GM18861 (cell line): ENCODE measurements at regions not wholly inside any gene's neighbourhood (a gene's known extent, or its start where the extent isn't known, plus 50 kb on each side); places are given as distances from the start of the nearest gene placed in this dataset.

Source experiments
- ATAC-seq: cut with Tn5 transposase; IDR thresholded peaks from one replicate; pipeline ENCODE4 v1.9.1; 2021; ENCODE audit not compliant: unreplicated experiment

- ATAC-seq = no peak
Measured at GRCh38 chr2:41958775-41959174, 89.0 kb upstream of the PKDCC start.

DNA sequence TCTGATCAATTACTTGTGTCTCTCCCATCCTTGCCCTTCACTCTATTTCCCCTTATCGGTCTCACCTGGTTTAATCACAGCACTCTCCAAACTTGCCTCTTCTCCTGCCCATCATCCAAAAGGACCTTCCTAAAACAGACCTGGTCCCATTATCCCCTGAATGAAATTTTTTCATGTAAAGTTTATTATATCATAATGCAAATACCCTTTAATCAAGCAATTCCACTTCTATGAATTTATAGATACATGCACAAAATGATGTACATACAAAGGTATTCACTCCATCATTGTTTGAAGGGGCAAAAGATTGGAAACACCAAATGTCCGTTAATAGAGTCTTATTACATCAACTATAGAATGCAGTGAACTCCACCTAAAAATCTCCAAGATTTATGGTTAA lies 88.1 kb upstream of the PKDCC start:
- ATAC-seq = no peak

- ATAC-seq = no peak
Measured at GRCh38 chr2:41962922-41963622, 84.7 kb upstream of the PKDCC start.

DNA sequence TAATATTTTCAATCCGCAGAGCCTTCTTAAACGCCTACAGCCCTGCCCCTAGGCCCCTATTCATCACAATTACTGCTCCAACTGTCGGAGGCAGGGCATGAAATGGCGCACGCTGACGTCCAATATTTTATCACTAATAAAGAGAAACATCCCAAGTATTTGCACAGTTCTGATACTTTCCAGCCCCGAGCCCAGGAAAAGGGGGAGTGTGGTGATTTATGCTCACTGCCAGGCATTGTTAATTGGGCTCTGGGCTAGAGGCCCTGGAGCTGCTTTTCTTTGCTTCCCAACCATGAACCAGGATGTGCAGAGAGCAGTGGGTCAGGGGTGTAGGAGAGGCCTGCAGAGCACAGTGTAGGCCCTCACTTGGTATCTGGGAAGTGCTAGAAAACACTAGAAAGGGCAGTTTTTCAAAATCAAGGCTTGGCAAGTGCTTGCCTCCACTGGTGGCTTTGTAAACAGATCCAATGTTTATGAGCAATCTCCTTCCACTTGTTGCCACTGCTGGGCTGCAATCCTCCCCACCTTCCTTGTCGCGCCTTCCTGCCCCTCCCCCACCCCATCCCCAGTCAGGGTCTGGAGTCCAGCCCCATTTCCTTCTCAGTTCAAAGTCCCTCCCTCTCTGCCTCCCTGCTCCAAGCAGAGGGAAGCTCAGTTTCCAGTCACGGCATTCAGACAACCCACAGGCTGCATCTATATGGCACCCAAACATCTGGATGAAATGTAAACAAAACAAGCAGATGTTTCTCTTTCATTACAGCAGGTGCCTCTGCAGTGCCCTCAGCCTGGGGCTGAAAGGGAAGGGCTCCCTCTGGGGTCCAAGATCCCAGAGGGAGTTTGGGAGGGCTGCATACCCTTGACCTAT lies 83.9 kb upstream of the PKDCC start:
- no peak for ATAC-seq

- ATAC-seq = no peak
Measured at GRCh38 chr2:41965173-41965908, 82.5 kb upstream of the PKDCC start.

GRCh38 chr2:41965909-41966295 lies 81.9 kb upstream of the PKDCC start:
- no peak for ATAC-seq

GRCh38 chr2:41966431-41966893 lies 81.4 kb upstream of the PKDCC start:
- ATAC-seq = no peak

- no peak for ATAC-seq
Measured at GRCh38 chr2:41966920-41967319, 80.9 kb upstream of the PKDCC start.

DNA sequence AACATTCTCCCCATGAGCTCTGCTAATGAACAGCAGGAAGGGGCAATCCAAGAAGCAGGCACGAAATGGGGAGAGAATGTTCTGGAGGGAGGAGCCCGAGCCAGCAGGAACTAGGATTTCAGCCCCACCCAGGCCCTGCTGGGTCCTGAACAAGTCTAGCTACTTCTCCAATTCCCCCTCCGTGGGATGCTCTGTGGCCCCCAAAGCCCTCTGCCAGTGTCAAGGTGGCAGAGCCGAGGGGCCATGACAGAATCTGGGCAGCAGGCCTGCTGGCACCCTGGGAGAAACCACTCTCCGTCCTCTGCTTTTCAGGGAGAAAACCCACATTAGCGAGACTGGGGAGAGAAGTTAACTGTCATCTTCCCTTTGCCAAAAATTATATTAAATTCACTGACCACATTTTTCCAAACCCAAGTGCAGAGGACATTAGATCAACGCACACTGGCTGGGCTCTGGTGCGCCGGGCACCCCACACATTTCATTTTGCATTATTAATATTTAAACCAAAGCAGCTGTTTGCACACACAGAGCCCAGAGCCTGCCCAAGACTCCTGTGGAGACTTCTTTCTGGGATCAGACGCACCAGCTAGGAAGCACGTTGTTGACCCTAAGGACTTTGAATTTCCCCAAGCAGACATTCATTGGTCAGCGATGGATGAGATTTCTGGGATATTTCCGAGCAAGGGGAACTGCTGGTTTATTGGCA lies 80.2 kb upstream of the PKDCC start:
- no peak for ATAC-seq

- ATAC-seq = no peak
Measured at GRCh38 chr2:41968182-41968578, 79.6 kb upstream of the PKDCC start.

DNA sequence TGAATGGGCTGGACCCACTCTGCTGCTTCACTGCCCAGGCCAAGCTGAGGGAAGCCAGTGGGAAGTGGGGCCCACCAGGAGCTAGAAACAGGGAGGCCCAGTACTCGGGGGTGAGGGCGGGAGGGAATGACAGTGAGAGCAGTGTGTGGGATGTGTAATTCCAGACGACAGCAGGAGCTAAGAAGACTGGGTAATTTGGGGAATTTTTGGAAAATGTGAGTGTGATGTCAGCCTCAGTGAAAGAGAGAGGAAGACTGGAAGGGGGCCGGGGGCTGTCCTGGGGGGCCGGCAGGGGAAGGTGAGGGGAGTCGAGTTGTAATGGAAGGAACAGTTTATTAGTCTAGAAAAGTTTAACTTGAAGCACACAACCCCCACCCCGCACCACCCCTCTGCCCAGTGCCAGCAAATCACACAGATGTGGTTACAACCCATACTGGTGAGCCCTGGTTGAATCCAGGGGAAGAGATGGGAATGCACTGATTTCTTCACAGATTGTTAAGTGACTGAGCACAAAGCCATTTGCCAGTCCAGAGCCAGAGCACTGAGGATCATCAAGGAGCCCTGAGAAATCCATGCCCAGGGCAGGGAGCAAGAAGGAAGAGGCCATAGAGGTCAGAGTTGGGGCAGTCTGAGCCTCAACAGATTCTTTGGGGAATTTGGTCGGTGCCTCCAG lies 76.7 kb upstream of the PKDCC start:
- ATAC-seq = no peak

DNA sequence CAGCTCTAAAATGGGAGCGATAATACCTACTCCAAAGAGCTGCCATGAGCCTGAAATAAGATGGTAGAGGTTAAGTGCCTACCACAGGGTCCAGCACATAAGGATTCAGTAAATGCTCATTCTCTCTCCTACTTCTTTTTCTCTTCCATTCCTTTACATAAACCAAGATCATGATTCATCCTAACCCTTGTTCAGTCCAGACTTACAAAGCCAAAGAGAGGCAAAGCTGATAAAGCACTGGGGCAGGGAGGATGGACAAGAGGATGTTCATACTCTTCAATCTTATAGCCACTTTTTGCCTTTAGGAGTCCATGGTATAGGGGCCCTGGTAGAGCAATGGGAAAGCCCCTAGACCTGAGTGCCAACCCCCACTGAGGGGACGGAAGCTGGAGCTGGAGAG lies 75.6 kb upstream of the PKDCC start:
- no peak for ATAC-seq

DNA sequence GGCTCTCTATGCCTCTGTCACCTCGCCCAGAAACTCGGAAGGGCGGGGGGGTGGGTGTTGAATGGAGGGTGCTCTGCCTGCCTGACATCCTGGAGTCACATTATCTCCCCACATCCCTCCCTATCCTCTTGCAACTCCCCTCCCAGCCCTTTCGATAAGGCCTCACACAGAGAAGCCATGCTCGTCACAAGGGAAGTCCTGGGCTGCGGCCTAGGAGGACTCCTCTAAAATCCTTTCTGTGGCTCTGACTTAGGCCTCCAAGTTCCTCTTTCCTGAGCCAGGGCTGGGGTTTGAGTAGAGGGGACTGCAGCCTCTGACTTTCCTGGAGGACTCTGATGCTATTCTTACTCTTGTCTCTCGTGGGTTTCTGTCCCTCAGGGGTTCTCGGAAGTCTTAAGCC lies 75.0 kb upstream of the PKDCC start:
- no peak for ATAC-seq

DNA sequence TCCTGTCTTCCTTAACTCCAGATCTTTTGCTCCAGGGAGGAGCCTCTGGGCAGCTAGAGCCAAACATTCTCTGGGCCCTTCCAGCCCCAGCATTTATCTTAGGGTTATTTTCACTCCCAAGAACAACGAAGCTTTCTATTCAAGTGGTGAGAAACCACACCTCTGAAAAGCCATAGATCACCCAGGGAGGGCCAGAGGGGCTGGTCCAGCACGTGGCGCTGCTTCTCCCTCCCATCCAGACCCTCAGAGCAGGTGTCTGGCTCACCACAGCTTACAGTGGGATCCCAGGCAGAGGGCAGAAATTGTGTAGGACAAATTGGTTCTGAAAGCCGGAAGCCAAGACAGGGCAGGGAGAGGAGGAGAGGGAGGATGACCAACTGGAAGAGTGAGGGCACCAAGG lies 74.0 kb upstream of the PKDCC start:
- no peak for ATAC-seq

DNA sequence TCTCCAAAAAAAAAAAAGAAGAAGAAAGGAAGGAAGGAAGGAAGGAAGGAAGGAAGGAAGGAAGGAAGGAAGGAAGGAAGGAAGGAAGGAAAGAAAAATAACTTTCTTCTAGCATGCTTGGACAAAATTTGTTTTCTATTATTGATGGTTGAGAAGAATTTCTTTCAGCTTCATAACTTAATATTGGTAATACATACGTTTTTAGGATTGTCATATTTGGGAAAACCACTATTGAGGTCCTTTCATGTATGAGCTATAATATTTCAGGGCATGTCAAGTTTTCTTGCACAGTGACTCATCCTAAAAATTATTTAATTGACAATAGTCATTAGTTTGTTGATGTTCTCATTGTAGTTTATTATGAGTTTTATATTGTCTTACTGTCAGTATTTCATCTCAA lies 66.4 kb upstream of the PKDCC start:
- no peak for ATAC-seq

DNA sequence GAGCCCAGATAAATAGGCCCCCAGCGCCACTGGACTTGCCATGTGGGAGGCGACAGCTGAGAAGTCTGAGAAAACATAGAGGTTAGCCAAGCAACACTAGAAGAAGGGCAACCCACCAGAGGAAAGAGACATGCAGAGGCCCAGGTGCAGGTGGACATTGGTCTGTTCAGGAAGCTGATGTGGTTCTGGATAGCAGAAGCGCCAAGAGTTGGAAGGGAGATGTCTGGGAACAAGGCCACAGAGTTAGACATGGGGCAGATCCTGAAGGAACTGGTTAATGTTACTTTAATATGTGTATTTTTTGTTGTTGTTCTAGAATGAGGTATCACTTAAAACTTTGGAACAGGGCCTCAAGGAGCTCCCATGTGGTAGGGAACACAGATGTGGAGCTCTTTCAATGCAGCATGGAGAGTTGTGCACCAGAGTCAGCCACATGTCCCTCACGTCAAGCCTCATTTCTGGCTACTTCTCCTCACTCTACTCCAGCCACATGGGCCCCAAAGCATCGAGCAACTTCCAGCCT lies 62.2 kb upstream of the PKDCC start:
- no peak for ATAC-seq

DNA sequence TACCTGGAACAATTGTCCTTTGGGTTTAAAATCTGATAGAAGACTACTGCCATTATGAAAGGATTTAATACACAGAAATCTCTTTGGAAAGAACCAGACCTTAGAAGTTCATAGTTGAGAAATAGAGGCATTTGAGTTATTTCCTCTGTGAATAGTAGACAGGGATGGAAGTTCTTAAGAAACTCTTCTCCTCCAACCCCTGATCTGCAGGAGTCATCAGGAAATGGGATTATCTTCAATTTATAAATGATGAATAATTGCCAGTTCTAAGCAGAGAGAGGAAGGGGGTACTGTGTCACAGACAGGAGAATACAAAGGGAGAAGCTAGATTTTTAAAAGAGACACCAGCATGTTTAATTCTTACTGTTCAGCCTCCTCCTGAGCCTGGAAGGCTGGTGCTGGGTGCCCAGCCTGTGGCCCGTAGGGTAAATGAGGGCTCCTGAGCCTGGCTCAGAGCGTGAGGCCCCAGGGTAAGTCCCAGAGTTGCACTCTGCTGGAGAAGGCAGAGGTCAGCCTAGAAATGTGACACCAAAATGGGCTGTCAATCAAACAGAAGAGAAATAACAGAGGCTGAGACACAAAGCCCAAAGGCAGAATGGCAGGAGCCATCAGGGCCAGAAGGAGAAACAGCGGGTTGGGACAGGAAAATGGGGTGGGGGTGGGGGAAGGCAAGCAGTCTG lies 58.2 kb upstream of the PKDCC start:
- no peak for ATAC-seq

DNA sequence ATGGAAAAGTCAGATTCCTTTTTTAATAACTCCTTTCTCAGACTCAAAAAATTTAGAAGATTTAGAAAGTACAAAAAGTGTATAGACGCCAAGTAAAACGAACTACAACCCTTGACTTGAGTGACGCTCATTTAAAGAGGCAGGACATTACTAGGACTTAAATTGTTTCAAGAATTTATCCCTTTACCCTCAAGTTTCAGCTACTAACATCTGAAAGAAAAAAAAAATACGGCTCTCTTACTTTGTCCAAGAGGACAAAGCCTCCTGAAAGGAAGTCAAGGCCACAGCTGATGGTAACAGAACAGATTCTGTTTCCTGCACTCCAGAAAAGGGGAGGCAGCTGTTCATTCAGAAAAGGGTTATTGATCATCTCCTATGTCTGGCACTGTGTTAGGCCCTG lies 57.6 kb upstream of the PKDCC start:
- ATAC-seq = no peak

GRCh38 chr2:41990688-41991087 lies 57.1 kb upstream of the PKDCC start:
- ATAC-seq = no peak
